Gastroesophageal sphincter (tissue), 3 donors: ENCODE measurements at regions not wholly inside any gene's neighbourhood (a gene's known extent, or its start where the extent isn't known, plus 50 kb on each side); places are given as distances from the start of the nearest gene placed in this dataset.

Experiments used
- POLR2AphosphoS5 ChIP-seq: sonication (generic); formaldehyde crosslinking; IDR thresholded peaks from one replicate; pipeline ENCODE4 v1.6.1; 2017; ENCODE audit warnings: antibody characterized with exemption
- TF ChIP-seq, protein P1 (sequence below), 4 experiments: fragments of 200-600 bp in 2 of 4; fragments of 450-650 bp in 2 of 4; sonication (generic) in 1 of 4; IDR thresholded peaks; one replicate each; pipeline ENCODE4 v1.5.1; 2017 to 2019; ENCODE audit warnings: antibody characterized with exemption in 4 of 4, mild to moderate bottlenecking in 2 of 4, moderate library complexity in 2 of 4

DNA sequence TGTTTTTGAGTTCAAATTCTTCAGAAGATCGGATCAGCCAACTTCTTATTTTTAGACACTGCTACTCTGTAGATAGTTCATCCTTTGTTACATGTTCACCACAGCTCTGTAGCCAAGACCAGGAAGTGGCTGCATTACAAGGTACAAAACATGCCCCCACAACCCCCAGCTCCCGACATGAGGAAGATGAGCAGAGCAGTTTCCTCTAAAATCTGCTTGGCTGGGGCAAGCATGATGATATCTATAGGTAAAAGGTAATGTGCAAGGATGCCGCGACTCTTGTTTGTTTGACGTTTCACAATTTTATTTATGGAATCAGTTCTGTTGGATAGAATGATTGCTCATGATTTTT is 126.5 kb upstream of the GRM7 start:
- TF ChIP-seq, protein P1, sequence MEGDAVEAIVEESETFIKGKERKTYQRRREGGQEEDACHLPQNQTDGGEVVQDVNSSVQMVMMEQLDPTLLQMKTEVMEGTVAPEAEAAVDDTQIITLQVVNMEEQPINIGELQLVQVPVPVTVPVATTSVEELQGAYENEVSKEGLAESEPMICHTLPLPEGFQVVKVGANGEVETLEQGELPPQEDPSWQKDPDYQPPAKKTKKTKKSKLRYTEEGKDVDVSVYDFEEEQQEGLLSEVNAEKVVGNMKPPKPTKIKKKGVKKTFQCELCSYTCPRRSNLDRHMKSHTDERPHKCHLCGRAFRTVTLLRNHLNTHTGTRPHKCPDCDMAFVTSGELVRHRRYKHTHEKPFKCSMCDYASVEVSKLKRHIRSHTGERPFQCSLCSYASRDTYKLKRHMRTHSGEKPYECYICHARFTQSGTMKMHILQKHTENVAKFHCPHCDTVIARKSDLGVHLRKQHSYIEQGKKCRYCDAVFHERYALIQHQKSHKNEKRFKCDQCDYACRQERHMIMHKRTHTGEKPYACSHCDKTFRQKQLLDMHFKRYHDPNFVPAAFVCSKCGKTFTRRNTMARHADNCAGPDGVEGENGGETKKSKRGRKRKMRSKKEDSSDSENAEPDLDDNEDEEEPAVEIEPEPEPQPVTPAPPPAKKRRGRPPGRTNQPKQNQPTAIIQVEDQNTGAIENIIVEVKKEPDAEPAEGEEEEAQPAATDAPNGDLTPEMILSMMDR (IDR thresholded peaks at IDR 0.05): no peak
- TF ChIP-seq POLR2AphosphoS5: no peak
